ENCODE measurements at regions not wholly inside any gene's neighbourhood (a gene's known extent, or its start where the extent isn't known, plus 50 kb on each side); places are given as distances from the start of the nearest gene placed in this dataset.

- peak in 1 of 2 experiments; percentile 19 for DNase-seq
- no peaks in the 10 kb centered on the region for H3K36me3 ChIP-seq (ENCODE audit: low read depth)
- no peak for TF ChIP-seq CTCF (conservative IDR thresholded peaks at IDR 0.05)
- no peak for TF ChIP-seq EZH2 (IDR thresholded peaks at IDR 0.05; ENCODE audit: low read depth)
- ChIA-PET CTCF (interaction anchor here (0.5 kb wide), 1 partner anchor 1597 kb away, joined by 9 read pairs; no protein-coding TSS in a partner anchor), POLR2A (ENCODE audit: unreplicated experiment) (no interaction called here)
- H3K27ac ChIP-seq, result no peak overlapping the region
- no peaks in the 10 kb centered on the region for H3K79me2 ChIP-seq (ENCODE audit: low read depth)
- H3K9me3 ChIP-seq (ENCODE audit: insufficient read depth, low read depth), result no peaks in the 10 kb centered on the region
- no peak overlapping the region for H3K4me3 ChIP-seq
- intact Hi-C loops (cut with micrococcal nuclease; ENCODE audit: unreplicated experiment), result no loop called here
- no peaks in the 10 kb centered on the region for H3K9me2 ChIP-seq (ENCODE audit: insufficient read depth)
- H3K4me1 ChIP-seq (replicated peaks; ENCODE audit: insufficient read depth), result no peaks in the 10 kb centered on the region
- no TSS peak for BruUV-seq (replicated peaks)
- H3K4me2 ChIP-seq, result no peak overlapping the region
- no peak overlapping the region for H2AFZ ChIP-seq
- H4K20me1 ChIP-seq (ENCODE audit: insufficient read depth), result no peaks in the 10 kb centered on the region
- no peaks in the 10 kb centered on the region for H3F3A ChIP-seq (ENCODE audit: insufficient read depth, low read depth)
- H3K27me3 ChIP-seq (ENCODE audit: insufficient read depth, low read depth), result no peaks in the 10 kb centered on the region
These were observed 55.4 kb upstream of the POLG start for GRCh38 chr15:89389841-89390603.

DNA sequence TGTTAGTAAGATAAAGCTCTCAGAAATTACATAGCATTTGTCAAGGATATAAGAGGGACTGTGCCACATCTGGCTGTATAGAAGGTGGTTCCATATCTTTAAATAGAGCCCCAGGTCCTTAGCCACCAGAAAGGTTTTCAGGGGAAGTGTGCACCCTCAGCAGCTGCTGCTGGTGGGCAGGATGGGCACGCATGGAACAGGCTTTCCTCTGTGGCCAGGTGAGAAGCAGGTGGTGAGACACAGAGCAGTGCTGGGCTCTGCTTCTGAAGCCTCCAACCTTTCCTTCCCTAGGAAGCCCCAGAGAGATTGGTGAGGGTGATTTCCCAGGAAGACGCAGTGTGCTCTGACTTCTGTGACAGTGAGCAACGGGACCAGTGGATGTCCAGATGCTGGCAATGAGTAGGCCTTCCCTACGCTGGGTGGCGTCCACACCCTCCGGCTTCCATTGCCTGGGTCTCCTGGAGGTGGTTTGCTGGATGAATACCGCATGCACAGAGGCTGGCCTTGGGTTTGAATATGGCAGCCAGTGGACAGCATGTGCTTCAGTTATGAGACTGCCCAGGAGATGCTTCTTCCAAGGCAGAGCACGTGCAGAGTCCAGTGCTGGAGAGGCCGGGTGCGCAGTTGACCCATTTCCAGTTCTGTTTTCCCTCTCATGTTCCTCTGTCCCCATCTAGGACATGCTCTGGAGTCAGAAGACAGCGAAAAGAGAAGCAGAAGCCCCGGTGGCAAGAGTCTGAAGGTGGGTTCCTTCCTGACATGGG, 52.7 kb upstream of the POLG start:
- Histone ChIP-seq H3F3A (ENCODE audit: insufficient read depth, low read depth) (0 out of 2 replicates have a peak, but pooled peaks cover 3% of the 10 kb centered on the region), H3K4me2 (no peak overlapping the region), H3K79me2 (ENCODE audit: low read depth) (0 out of 2 replicates have a peak, but pooled peaks cover 1% of the 10 kb centered on the region), H3K36me3 (ENCODE audit: low read depth) (no peaks in the 10 kb centered on the region), H3K4me1 (replicated peaks; ENCODE audit: insufficient read depth) (peaks cover 13% of the 10 kb centered on the region), H2AFZ (no peak overlapping the region), H4K20me1 (ENCODE audit: insufficient read depth) (no peaks in the 10 kb centered on the region), H3K9me2 (ENCODE audit: insufficient read depth) (no peaks in the 10 kb centered on the region), H3K9me3 (ENCODE audit: insufficient read depth, low read depth) (no peaks in the 10 kb centered on the region), H3K4me3 (no peak overlapping the region), H3K27me3 (ENCODE audit: insufficient read depth, low read depth) (no peaks in the 10 kb centered on the region), H3K27ac (no peak overlapping the region)
- BruUV-seq (replicated peaks), result no TSS peak
- no peak for DNase-seq
- POLR2A ChIA-PET (ENCODE audit: unreplicated experiment), result no interaction called here
- CTCF ChIA-PET, result interaction anchor here (0.6 kb wide), 1 partner anchor 757 kb away, joined by 5 read pairs; no protein-coding TSS in a partner anchor
- no peak for TF ChIP-seq EZH2 (IDR thresholded peaks at IDR 0.05; ENCODE audit: low read depth)
- TF ChIP-seq CTCF (conservative IDR thresholded peaks at IDR 0.05), result no peak
- intact Hi-C loops (cut with micrococcal nuclease; ENCODE audit: unreplicated experiment), result no loop called here

DNA sequence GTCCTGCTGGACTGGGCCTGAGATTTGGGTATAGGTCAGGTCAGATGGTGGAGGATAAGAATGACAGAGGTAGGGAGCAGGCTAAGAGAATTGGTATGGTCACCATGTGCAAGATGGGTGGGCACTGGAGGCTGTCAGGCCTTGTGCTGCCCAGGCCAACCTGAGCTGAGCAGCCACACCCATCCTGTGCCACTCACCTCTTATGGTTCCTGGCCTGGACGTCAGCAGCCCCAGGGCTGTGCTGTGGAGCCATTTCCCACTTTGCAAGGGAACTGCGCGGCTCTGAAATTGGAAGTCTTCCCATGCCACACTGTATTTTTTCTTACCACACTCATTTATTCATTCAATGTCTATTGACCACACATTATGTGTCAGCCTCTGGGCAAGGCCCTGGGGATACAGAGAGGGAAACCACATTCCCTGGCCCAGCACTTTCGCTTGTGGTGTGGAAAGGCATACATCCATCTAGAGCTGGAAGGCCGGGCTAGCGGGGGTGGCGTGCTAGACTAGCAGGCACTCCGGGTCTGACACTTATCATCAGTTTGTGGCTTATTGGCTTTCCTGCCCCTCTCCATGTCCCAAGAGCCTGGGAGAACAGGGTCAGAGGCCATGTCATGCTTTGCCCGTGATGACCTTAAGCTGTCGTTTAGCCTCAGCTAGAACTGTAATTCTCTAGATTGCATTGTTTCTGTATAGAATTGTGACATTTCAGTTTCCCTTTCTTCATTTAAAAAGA, 51.1 kb upstream of the POLG start:
- Histone ChIP-seq H4K20me1 (ENCODE audit: insufficient read depth) (no peaks in the 10 kb centered on the region), H3K27ac (no peak overlapping the region), H3K4me3 (no peak overlapping the region), H3K27me3 (ENCODE audit: insufficient read depth, low read depth) (no peaks in the 10 kb centered on the region), H3K4me1 (replicated peaks; ENCODE audit: insufficient read depth) (peaks cover 23% of the 10 kb centered on the region), H3K36me3 (ENCODE audit: low read depth) (no peaks in the 10 kb centered on the region), H3K9me2 (ENCODE audit: insufficient read depth) (no peaks in the 10 kb centered on the region), H3K79me2 (ENCODE audit: low read depth) (peaks cover 8% of the 10 kb centered on the region; the same call in 1 of the 2 replicates), H3F3A (ENCODE audit: insufficient read depth, low read depth) (peaks cover 9% of the 10 kb centered on the region; the same call in 1 of the 2 replicates), H2AFZ (no peak overlapping the region), H3K4me2 (no peak overlapping the region), H3K9me3 (ENCODE audit: insufficient read depth, low read depth) (no peaks in the 10 kb centered on the region)
- DNase-seq, result no peak
- TF ChIP-seq EZH2 (IDR thresholded peaks at IDR 0.05; ENCODE audit: low read depth) (no peak), CTCF (conservative IDR thresholded peaks at IDR 0.05) (no peak)
- BruUV-seq (replicated peaks), result no TSS peak
- CTCF ChIA-PET, result interaction anchor here (0.7 kb wide), 1 partner anchor 14 kb away, joined by 4 read pairs; no protein-coding TSS in a partner anchor
- intact Hi-C loops (cut with micrococcal nuclease; ENCODE audit: unreplicated experiment), result no loop called here
- POLR2A ChIA-PET (ENCODE audit: unreplicated experiment), result no interaction called here
